HG03060 (cell line): ENCODE measurements at regions not wholly inside any gene's neighbourhood (a gene's known extent, or its start where the extent isn't known, plus 50 kb on each side); places are given as distances from the start of the nearest gene placed in this dataset.
A peak's percentile ranks its signal among the peaks of the same experiment; 100 is the strongest.

Source experiments
- ATAC-seq: cut with Tn5 transposase; IDR thresholded peaks from one replicate; pipeline ENCODE4 v1.9.1; 2021; ENCODE audit warnings: low read depth, moderate number of reproducible peaks; ENCODE audit not compliant: unreplicated experiment

DNA sequence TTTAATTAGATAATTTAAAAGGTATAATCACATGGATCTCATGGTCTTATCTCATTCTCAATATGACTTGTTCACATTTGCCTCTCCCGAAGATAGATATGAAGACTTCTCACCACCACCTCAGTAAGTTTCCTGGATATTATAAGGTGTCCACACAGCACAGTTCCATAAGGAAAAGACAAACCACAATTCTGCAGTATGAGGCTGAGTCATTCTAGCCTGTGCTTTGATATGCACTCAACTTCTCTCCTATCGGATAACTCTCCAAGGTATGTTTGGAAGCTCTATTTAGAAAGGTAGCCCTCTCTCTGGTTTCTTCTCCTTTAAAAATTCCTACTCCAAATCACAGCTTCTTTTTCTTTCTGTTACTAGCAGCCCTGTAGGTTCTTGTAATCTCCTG, 612.8 kb downstream of the ZPLD1 start:
- no peak for ATAC-seq

DNA sequence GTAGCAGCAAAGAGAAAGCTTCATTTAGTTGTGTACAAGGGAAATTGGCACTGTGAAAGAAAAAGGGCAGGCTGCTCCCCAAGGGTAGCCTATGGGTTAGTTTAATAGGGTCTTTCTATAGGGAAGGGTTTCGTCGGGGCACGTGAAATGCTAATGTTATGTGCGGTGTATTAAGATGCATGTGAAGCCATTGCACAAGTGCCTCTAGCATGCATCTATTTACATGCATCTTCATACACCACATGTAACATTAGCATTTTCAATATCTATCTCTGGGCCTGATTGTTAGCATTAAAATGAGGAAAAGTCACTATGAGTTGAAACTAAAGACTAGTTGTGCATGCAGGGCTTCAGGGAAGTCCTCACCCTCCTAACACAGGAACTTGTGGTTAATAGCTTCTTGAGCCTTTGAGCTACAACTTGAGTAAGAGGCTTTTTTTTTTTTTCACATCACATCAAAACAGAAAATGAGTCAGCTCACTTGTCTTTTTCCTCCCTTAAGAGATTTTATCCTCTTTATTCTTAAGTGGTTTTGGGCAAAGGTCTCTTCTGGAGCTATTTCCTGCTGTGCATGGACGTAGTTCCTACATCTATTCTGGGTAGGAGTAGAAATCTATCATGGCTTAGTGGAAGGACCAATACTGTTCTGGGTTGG, 613.4 kb downstream of the ZPLD1 start:
- ATAC-seq: no peak

DNA sequence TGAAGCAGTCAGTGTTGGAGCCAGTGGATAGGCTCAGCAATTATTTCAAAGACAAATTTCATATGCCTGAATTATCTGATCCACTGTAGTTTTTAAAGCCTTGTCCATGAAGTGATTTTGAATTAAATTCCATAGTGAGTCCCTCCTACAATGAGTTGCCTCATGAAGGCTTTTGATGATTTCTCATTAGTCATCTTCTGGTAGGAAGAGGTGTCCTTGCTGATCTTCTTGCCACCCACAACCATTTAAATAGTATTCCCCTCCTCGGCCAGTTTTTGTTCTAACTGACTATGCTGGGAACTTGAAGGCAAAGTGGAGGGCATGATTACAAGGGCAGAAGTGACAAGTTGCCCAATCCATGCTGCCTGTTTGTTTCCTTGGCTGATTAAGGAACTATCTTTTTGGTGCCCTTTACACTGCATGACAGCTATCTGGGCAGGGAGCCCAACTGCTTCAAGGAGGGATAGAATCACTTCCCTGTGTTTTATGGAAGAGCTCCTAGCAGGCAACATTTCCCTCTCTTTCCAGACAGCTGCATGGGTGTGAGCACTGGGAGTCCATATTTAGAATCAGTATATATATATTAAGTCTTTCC, 617.5 kb downstream of the ZPLD1 start:
- no peak for ATAC-seq

DNA sequence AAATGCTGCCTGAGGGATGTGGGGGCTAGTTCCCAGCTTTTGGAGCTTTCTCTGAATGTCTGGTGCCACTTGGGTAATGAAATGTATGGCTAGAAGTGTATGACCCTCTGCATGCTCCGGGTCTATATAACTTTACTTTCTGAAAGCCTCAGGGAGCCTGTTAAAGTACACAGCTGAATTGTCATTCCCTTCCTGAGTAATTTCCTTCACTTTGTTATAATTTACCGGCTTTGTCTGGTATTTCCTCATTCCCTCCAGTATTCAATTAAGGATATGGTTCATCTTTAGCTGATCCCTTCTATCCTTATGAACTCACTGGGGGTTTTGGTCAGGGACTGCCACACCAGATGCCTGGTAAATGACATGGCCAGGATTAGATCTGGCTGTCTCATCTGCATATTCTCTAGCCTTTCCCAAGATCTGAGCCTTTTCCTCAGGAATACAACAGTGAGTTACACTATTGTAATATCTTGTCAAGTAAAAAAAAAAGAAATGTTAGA, 620.3 kb downstream of the ZPLD1 start:
- ATAC-seq: no peak

DNA sequence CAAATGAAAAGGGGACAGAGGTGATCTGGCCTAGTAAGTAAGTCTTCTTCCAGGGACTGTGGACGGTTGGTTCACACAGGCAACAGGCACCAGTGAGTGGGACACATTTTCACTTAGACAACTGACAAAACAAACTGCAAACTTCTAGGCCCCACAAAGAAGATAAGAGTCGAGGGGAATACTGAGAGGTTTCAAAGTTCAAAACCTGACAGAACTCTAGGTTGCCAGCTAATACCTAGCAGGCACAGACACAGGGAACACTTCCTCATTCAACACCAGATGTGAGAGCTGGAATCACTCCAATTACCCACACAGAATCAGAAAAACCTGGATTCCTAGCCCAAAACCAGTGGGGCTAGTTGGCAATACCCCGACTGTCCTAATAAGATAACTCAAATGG, 621.7 kb downstream of the ZPLD1 start:
- no peak for ATAC-seq

DNA sequence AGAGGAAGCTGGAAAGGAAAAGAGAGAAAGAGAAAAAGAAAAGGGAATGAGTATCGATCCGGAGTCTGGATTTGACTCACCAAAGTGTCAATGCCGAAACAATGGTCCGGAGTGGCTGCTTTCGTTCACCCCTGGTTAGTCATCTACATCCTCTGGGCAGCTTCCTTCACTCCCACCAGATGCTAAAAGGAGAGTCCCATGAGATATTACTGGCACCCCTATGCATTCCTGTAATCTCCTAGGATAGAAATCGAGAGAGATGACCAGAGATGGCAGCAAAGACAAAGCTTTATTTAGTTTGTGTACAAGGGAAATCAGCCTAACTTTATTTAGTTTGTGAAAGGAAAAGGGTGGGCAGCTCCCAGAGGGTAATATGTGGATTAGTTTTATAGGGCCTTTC, 622.2 kb downstream of the ZPLD1 start:
- ATAC-seq: no peak

DNA sequence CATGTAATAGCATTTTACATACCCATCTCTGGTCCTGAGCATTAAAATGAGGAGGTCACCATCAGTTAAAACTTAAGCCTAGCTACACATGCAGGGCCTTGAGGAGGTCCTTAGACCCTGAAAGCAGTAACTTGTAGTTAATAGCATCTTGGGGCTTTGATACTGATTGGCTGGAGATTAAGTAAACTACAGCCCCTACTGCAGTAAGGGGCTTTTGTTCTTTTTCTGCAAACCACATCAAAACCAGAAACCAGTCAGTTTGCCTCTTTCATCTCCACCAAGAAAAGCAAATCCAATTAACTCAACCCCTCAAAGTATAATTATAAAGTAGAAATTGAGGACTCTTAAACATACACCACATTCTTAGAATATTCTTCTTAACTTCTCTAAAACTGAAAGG, 622.7 kb downstream of the ZPLD1 start:
- ATAC-seq: no peak

DNA sequence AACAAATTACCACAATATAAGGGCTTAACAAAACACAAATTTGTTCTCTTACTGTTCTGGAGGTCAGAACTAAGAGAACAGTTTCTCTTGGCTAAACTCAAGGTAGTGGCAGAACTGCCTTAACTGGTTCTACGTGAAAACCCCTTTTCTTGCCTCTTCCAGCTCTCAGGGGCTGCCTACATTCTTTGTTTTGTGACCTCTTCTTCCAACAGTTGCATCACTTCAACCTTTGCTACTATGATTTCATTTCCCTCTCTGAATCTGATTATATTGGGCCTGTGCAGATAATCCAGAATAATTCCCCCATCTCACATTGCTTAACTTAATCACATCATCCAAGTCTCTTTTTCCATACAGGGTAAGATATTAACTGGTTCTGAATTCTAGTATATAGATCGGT, 624.6 kb downstream of the ZPLD1 start:
- ATAC-seq: no peak

DNA sequence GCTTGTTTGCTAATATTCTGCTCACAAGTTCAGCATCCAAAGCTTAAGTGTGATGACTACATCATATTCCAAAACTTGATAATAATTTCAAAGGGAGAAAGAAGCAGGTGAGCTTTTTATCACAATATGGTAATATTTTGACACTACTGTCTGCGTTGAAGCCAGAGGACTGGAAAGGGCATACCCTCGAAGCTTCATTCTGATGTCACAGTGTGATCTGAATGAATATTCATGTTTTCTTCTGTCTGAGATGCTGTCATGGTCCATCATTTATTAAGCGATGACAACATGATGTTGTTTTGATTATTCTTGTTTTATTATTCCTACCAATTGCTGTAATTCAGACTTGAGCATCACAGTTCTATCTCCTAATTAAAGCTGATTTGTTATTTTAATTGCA, 625.4 kb downstream of the ZPLD1 start:
- ATAC-seq: no peak

DNA sequence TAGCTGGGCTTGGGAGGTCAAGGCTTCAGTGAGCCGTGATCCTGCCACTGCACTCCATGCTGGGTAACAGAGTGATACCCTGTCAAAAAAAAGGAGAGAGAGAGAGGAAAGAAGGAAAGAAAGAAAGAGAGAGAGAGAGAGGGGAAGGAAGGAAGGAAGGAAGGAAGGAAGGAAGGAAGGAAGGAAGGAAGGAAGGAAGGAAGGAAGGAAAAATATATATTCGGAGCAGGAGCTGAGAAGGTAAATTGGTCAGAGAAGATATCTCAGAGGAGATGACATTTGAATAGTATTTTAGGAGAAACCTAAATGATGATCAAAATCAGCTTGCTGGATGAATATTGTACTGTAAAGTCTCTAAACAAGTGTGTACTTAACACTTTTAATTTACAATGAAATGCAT, 633.1 kb downstream of the ZPLD1 start:
- no peak for ATAC-seq

DNA sequence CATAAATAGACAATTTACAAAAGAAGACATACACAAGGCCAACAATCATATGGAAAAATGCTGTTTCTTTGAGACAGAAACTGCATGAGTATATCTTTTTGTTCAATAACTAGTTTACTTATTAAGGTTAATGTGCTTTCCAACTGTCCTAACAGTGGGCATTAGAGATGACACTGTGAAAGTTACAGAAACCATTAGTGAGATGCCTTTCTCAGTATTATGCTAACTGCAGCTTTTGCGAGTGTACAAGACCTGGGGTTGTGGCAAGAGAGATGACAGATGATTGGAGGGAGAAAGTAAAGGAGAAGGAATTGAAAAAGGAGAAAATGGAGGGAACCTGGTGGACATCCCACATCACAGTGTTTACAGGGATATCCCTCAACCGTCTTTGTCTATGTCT, 640.5 kb downstream of the ZPLD1 start:
- ATAC-seq: no peak

DNA sequence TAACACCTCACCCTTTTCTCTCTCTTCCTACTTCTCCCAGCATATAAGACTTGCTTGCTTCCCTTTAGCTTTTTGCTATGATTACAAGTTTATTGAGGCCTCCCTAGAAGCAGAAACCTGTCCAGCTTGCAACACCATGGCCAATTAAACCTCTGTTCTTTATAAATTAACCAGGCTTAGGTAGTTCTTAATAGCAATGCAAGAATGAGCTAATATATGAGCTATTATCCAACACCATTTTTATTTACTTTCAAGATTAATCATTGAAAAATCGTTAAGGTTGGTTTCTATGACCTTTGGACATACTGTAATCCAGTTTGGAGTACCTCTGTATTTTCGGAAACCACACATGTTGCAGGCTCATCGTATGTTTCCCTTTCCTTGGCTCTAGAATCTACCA, 643.1 kb downstream of the ZPLD1 start:
- no peak for ATAC-seq

DNA sequence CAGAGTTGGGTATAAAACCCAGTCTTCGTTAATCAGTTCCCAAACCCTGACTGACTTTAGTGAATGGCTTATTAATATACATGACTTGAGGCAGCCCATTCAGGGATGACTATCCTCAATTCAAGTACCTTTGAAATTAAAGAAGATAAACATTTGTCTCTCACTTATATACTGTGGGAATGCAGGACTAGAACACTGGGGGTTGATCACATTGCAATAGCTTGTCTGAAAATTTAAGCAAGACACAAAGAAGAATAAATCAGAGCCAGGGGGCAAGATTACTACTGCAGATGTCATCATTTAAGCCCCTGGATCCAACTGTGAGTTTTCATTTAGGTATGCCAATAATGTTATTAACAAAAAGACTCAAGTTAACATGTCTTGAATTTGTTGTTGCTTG, 647.7 kb downstream of the ZPLD1 start:
- ATAC-seq: no peak

DNA sequence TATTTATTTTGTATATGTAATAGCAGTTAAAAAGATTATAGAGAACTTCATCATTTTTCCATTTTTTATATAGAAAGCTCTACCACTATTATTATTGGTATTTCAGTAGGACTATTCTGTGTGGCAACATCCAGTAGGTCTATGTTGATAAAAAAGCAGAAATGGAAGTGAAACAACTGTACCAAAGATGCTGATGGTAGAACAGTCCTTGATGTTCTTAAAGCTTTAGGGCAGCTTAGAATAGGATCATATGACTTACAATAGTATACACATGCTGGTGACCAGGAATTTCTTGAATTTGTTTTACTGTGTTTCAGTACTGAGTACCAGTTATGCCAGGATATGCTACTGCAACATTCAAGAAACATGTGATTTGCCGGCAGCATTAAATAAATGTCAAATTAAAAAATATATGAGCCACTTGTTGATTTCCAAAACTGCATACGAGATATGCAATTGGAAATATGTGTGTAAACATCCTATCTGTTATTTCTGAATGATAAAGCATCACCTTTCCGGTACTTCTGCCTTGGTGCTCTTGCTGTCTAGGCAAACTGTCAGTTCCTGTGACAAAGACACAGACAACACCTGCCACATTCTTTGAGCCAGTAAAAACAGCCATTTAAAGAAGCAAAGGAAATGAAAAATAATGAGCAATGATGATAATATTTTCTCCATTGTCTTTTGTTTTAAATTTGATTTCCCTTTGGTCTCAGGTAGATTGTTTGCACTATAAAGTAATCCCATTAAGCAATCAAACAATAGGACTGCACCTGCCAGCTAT, 649.2 kb downstream of the ZPLD1 start:
- ATAC-seq: no peak

DNA sequence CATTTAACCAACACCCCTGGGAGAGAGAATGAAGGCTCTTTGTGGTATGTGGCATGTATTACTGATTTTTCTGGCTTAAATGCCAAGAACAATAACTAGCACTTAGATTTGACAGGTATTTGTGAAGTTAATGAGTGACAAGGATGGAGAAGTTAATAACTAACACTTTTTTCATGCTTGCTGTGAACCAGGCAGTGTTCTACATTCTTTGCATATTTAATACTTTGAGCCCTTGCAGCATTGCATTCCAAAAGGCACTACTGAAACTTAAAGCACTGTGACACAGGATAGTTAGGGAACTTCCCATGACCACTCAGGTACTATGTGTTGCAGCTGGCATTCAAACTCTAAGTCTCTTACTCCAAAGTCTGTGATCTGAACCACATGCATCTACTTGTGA, 650.6 kb downstream of the ZPLD1 start:
- peak; percentile 40 for ATAC-seq

DNA sequence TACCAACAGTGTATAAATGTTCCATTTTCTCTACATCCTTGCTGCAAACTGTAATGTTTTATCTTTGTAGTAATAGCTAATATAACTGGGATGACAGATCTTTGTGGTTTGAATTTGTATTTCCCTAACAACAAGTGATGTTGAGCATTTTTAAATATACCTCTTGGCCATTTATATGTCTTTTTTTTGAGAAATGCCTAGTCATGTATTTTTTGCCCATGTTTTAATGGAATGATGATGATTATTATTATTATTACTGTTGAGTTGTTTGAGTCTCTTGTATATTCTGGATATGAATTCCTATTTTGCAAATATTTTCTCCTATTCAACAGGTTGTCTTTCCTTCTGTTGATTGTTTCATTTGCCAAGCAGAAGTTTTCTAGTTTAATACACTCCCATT, 654.9 kb downstream of the ZPLD1 start:
- ATAC-seq: no peak

DNA sequence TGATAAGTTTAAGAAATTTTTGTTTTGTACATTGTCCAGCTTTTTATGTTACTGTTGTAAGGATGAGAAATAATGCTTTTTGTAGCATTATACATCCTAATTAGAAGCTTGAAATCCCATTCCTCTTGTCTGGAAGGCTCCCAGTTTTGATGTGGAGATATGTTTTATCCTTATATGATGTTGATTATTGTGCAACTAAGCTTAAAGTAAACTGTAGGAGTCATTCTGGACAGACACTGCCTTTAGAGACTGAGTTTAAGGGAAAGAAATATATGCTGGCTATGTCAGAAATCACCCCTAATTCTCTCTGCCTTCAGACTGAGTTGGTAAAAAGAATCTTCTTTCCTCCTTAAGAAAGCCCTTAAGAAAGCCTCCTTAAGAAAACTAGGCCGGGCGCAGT, 670.4 kb downstream of the ZPLD1 start:
- no peak for ATAC-seq

DNA sequence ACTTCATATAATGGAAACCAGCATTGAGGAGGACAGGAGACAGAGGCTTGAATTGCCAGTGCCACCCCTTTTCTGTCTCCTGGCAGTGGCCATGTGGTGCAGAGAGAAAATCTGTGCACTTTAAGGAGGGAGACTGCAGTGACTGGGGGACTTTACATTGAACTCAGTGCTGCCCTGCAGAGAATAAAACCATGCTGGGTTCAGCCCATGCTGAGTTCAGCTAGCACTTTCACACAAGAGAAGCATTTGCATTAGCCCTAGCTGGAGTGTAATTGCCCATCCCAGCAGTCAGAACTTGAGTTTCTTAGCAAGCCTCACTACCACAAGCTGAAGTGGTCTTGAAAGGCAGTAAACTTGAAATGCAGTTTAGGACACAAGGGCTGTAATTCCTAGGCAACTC, 677.5 kb downstream of the ZPLD1 start:
- no peak for ATAC-seq

DNA sequence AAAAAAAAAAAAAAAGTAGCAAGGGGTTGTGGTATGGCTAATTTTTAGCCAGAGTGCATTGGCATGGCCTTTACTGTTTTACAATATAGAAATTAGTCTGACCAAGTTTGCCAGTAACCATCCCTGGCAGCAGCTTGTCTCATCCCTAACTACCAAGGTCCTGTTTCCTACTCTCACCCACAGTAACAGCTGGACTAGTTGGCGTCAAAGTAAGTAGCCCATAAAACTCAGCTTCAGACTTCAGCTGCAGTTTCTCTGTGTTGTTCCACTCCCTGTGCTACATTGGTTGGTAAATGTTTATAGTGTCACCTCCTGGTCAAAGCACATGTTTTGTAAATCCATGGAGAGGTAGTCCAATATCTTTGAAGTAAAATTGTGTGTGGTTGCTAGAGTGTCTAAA, 691.3 kb downstream of the ZPLD1 start:
- ATAC-seq: no peak

DNA sequence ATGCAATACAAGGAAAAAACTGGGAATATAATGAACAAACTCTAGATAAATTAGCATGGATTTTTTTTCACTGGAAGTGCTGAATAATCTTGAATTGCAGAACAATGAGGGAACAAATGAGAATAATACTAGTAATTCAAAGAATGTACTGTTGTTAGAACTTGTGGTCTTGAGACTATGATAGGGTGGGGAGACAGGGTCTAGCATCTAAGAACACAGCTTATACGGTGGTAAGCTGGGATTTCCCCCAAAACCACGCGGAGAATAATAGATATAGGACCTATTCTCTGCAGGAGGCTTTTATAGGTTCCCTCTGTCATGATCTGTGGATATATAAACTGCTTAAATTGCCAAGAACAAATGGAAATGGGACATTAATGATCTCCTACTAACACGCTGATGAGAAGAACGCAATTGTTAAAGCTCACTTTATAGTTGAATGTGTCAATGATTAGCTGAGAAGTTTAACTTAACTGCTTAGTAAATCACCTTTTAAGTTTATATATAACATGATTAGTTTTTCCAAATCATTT, 692.3 kb downstream of the ZPLD1 start:
- no peak for ATAC-seq

DNA sequence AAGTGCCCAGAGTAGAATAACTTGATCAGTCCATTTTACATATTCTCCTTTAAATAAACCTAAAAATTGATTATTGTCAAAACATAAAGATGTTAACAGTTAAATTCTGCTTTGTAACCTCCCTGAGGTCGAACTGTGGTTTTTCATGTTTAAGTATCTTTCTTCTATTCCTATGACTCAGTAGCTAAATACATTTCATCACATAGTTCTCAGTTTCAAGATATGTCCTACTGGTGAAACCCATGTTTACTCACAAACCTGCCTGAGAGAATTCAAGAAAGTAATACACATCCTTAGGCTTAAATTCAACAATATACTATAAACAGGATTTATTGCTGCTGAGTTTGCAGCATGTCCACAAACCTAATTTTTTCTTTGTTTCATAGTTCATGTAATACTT, 692.9 kb downstream of the ZPLD1 start:
- peak; percentile 90 for ATAC-seq
